ENCODE measurements at regions not wholly inside any gene's neighbourhood (a gene's known extent, or its start where the extent isn't known, plus 50 kb on each side); places are given as distances from the start of the nearest gene placed in this dataset.
"Not testable (repeated sequence)": the region's sequence is repeated elsewhere in the genome, so short reads cannot be mapped to it uniquely, and the experiment has no call there.

DNA sequence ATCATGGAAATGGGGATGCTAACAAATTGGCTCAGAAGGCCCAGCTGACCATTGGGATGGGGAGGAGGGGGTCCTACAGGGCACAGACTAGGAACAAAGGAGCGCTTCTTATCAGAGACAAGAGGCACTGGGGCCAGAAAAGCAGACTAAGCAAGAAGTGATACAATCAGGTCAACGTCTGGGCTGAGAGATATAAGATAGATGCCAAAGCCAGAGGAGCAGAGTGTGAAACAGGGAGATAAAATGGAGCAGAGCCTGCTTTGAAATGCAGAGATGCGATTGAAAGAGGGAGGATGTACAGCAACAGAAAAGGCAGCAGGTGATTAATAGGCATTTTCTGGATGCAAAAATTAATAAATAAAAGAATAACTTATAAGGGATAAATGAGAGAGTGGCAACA is 127.5 kb upstream of the SAMSN1 start:
- Histone ChIP-seq H3K4me1 (no peaks in the 10 kb centered on the region), H3K27ac (no peak overlapping the region), H3K9me3 (no peaks in the 10 kb centered on the region), H3K27me3 (no peaks in the 10 kb centered on the region), H3K4me3 (no peak overlapping the region), H3K36me3 (no peaks in the 10 kb centered on the region)
- TF ChIP-seq, protein P1, sequence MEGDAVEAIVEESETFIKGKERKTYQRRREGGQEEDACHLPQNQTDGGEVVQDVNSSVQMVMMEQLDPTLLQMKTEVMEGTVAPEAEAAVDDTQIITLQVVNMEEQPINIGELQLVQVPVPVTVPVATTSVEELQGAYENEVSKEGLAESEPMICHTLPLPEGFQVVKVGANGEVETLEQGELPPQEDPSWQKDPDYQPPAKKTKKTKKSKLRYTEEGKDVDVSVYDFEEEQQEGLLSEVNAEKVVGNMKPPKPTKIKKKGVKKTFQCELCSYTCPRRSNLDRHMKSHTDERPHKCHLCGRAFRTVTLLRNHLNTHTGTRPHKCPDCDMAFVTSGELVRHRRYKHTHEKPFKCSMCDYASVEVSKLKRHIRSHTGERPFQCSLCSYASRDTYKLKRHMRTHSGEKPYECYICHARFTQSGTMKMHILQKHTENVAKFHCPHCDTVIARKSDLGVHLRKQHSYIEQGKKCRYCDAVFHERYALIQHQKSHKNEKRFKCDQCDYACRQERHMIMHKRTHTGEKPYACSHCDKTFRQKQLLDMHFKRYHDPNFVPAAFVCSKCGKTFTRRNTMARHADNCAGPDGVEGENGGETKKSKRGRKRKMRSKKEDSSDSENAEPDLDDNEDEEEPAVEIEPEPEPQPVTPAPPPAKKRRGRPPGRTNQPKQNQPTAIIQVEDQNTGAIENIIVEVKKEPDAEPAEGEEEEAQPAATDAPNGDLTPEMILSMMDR (IDR thresholded peaks at IDR 0.05) = no peak
- TF ChIP-seq EP300 (IDR thresholded peaks at IDR 0.05) = no peak
- no peak for TF ChIP-seq POLR2A (IDR thresholded peaks at IDR 0.05)
- no peak for TF ChIP-seq POLR2AphosphoS5 (IDR thresholded peaks at IDR 0.05)
- ATAC-seq = no peak
- WGBS, 2 donors (ENCODE audit: low coverage in 1 of 2) = 32 to 41% methylated on average over 3 of the region's 3 CpGs

DNA sequence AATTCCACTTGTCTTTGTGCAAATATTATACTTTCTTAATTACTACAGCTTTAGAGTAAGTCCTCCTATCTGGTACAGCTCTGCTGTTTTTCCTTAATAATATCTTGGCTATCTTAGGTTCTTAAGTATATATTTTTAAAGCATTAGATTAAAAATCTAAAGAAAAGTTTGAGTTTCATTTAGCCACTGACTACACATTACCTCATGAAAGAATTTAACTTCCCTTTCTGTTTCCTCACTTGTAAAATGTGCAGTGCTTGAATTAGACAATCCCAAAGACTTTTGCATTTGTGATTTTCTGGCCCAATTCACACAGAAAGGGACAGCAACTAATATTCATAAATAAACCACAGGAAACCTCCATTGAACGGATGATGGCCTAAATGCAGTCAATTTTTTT is 126.4 kb upstream of the SAMSN1 start:
- ATAC-seq = no peak
- H3K4me1 ChIP-seq = no peaks in the 10 kb centered on the region
- no peaks in the 10 kb centered on the region for H3K36me3 ChIP-seq
- 27 to 40% methylated on average over 1 of the region's 1 CpG for WGBS, 2 donors (ENCODE audit: low coverage in 1 of 2)
- no peaks in the 10 kb centered on the region for H3K27me3 ChIP-seq
- no peaks in the 10 kb centered on the region for H3K9me3 ChIP-seq
- TF ChIP-seq POLR2AphosphoS5 (IDR thresholded peaks at IDR 0.05) (no peak), POLR2A (IDR thresholded peaks at IDR 0.05) (no peak), EP300 (IDR thresholded peaks at IDR 0.05) (no peak)
- TF ChIP-seq, protein P1 (IDR thresholded peaks at IDR 0.05) = no peak
- H3K4me3 ChIP-seq = no peak overlapping the region
- no peak overlapping the region for H3K27ac ChIP-seq

DNA sequence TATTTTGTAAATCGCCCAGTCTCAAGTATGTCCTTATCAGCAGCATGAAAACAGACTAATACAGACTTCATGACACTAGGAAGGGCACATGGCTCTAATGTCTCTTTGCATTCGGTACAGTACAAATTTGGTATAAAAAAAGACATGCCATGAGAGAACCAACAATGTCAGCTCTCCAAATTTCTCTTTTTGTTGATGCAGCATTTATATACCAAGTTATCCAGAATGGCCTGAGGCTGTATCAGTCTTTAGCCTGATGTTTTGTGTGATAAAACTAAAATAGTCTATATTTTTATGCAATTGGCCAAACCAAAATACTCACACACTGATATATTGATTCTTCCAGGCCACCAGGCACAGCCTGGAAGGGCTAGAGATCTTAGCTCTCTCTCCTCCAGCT is 124.3 kb upstream of the SAMSN1 start:
- Histone ChIP-seq H3K36me3 (no peaks in the 10 kb centered on the region), H3K4me3 (no peak overlapping the region), H3K4me1 (no peaks in the 10 kb centered on the region), H3K27ac (no peak overlapping the region), H3K27me3 (no peaks in the 10 kb centered on the region), H3K9me3 (no peaks in the 10 kb centered on the region)
- ATAC-seq = no peak
- WGBS, 2 donors (ENCODE audit: low coverage in 1 of 2) = 85 to 87% methylated on average over 2 of the region's 2 CpGs
- TF ChIP-seq, protein P1 (IDR thresholded peaks at IDR 0.05) = no peak
- TF ChIP-seq EP300 (IDR thresholded peaks at IDR 0.05) = no peak

DNA sequence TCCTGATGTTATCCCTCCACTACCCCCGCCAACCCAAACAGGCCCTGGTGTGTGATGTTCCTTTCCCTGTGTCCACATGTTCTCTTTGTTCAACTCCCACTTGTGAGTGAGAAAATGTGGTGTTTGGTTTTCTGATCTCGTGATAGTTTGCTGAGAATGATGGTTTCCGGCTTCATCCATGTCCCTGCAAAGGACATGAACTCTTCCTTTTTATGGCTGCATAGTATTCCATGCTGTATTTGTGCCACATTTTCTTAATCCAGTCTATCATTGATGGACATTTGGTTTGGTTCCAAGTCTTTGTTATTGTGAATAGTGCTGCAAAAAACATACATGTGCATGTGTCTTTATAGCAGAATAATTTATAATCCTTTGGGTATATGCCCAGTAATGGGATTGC is 123.0 kb upstream of the SAMSN1 start:
- H3K27me3 ChIP-seq, H3K36me3 ChIP-seq, ATAC-seq, H3K9me3 ChIP-seq, H3K4me3 ChIP-seq, H3K27ac ChIP-seq, H3K4me1 ChIP-seq: not testable (repeated sequence)
- WGBS, 2 donors (ENCODE audit: low coverage in 1 of 2) = 93 to 100% methylated on average over 1 to 3 of the region's 3 CpGs

DNA sequence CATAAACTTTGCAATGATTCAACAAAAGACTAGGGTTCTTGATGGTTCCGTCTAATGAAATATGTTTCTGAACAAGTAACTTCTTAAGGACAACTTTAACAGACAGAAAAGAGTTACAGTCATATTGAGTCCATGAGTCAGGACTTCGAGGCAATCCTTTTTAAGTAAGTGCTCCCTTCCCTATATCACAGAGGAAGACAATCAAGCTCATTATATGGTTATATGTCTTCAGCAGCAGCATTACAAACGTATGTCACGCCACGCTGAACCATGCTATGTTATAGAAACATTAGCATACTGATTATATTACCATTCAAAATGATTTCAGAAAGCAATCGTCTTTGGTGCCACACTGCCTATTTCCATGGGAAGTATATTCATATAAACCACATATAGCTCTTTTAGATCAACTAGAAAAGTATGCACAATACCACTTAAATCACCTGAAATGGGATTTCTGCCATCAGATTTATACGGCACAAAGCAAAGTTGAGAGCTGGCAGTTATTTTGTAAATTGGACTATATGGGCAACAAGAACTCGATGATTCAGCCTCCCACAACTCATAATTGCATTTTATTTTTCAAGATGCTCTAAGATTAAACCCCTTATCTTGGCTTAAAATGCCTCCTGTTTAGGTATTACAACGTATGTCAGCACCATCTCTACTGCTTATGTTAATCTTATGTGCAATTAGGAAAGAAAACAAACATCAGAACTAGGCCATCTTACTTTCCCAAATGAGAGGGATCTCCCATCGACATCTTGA is 111.3 kb upstream of the SAMSN1 start:
- no peaks in the 10 kb centered on the region for H3K27me3 ChIP-seq
- no peak overlapping the region for H3K4me3 ChIP-seq
- H3K27ac ChIP-seq = no peak overlapping the region
- no peaks in the 10 kb centered on the region for H3K9me3 ChIP-seq
- TF ChIP-seq, protein P1 (IDR thresholded peaks at IDR 0.05) = no peak
- TF ChIP-seq POLR2AphosphoS5 (IDR thresholded peaks at IDR 0.05) (no peak), EP300 (IDR thresholded peaks at IDR 0.05) (no peak), POLR2A (IDR thresholded peaks at IDR 0.05) (no peak)
- no peaks in the 10 kb centered on the region for H3K4me1 ChIP-seq
- ATAC-seq = no peak
- WGBS, 2 donors (ENCODE audit: low coverage in 1 of 2) = 79 to 82% methylated on average over 9 to 10 of the region's 10 CpGs
- H3K36me3 ChIP-seq = no peaks in the 10 kb centered on the region
